Activated CD4-positive, alpha-beta T cell treated with anti-CD3 and anti-CD28 coated beads, Interleukin-2, amount 50 U/mL, for 24 hours (primary cell): ENCODE measurements at regions not wholly inside any gene's neighbourhood (a gene's known extent, or its start where the extent isn't known, plus 50 kb on each side); places are given as distances from the start of the nearest gene placed in this dataset.

Source experiments
- DNase-seq, 2 donors: peaks; one replicate each; pipeline ENCODE4 v3.0.0-alpha.2; 2020; ENCODE audit warnings: low read depth in 1 of 2, low spot score in 1 of 2

GRCh38 chr3:159913712-159914414 is 74.8 kb upstream of the IL12A start:
- DNase-seq: no peak

DNA sequence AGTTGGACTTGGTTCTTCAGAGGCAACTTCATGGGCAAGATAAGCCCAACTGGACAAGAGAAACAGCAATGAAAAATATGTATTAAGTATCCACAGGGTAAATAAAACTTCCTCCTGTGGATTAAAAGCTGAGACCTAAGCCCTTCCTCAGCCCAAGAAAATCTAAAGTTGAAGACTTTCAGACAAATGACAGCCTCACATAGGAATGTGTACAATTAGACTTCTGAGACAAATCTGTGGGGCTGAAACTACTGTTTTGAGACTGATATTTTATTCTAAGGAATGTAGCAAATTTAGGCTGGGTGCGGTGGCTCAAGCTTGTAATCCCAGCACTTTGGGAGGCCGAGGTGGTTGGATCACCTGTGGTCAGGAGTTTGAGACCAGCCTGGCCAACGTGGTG is 74.2 kb upstream of the IL12A start:
- DNase-seq: no peak

DNA sequence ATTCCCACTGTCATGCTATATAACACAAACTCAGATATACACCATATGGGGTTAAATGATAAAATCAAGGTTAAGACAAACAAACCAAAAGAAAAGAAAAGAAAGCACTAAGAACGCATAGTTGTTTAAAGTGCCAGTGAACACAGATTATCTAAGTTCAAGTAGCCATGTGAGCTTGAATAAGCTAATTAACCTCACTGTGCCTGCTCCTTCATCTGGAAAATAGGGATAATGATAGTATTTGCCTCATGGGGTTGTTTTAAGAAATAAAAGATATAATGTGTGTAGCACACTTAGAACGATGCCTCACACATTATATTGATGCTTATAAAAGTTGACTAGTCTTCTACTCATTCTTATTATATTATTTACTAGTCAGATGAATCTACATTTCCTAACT is 72.6 kb upstream of the IL12A start:
- no peak for DNase-seq

DNA sequence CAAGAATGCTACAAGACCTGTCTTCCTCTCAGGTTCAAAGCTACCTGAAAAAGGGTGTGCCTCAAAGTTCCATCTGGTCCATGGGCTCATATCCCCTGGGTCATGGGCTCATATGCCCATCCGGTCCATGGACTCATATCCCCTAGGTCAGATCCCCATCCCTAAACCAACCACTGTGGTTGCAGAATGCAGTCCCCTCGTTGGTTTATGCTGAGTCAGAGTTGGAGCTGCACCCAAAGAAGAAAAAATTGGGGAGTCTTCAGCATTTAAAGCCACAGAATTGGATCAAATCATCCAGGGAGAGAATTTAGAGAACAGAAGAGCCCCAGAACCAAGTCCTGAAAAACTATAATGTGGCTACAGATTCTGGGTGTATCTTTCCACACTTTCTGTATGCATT is 71.5 kb upstream of the IL12A start:
- no peak for DNase-seq

DNA sequence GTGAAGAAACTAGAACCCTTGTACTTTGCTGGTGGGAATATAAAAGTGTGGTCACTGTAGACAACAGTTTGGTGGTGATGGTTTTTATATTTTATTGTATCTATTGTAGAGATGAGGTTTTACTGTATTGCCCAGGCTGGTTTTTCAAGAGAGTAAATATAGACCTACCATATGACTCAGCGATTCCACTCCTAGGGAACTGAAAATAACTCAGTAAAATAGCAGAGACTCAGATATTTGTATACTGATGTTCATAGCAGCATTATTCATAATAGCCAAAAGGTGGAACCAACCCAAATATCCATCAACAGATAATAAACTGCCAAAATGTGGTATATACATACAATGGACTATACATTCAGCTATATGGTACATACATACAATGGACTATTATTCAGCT is 68.8 kb upstream of the IL12A start:
- no peak for DNase-seq

DNA sequence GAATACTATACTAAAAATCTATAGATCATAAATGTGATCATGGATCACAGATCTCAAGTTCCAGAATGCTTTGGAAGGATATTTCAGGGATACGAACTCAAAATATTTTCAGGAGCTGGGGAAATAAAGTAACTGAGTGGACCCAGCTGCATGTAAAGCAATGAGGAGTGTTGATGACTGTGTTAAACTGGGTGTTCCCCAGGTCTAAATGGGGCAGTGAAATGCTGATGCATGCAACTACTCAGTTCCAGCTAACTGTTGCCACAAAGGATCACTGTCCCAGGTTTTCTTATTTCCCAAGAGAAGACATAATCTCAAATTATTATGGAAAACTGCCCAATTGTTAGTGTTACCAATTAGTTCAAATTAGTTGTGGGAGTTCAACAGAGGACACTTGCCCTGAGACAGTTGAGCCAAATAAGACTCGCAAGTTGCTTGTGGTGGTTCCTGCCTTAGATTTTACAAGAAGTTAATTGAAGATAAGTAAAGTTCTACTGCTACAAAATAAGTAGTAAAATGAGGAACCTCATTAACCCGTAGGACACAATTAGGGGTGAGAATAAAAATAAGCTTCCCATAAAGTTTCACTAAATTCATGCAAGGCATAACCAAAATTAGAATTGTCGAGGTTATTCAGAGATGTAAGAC is 66.3 kb upstream of the IL12A start:
- no peak for DNase-seq

- DNase-seq: no peak
These were observed 65.7 kb upstream of the IL12A start for GRCh38 chr3:159922861-159923312.

DNA sequence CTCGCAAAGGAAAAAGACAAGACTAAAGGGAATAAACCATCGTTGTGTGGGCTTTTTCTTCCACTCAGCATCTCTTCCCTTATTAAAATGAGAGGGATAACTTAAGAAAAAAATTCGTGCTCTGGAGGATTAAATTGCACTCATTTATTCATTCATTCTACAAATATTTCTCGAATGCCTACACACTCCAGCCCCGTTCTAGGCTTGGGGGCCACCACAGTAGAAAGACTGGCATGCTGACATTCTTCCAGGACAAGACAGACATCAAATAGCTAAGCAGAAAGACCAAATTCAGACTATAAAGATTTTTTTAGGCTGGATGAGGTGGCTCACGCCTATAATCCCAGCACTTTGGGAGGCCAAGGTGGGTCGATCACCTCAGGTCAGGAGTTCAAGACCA is 65.3 kb upstream of the IL12A start:
- no peak for DNase-seq

GRCh38 chr3:159923956-159924355 is 64.7 kb upstream of the IL12A start:
- no peak for DNase-seq

DNA sequence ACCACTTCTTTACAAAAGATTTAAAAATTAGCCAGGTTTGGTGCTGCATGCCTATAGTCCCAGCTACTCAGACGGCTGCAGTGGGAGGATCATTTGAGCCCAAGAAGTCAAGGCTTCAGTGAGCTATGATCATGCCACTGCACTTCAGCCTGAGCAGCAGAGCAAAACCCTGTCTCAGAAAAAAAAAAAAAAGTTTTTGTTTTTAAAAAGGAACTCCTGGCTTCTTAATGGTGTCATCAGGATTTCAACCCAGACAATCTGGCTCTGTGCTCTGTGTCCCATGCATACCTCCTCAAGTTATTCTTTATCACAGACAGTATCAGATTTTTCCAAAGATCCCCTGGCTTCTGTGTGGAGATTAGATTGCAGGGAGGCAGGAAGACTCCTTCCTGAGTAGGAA is 64.2 kb upstream of the IL12A start:
- no peak for DNase-seq

GRCh38 chr3:159925248-159925647 is 63.4 kb upstream of the IL12A start:
- DNase-seq: no peak

- no peak for DNase-seq
These were observed 62.1 kb upstream of the IL12A start for GRCh38 chr3:159926573-159926972.

GRCh38 chr3:159928071-159928491 is 60.6 kb upstream of the IL12A start:
- DNase-seq: no peak

GRCh38 chr3:159928666-159929065 is 60.0 kb upstream of the IL12A start:
- no peak for DNase-seq

- DNase-seq: no peak
These were observed 59.2 kb upstream of the IL12A start for GRCh38 chr3:159929171-159930141.

DNA sequence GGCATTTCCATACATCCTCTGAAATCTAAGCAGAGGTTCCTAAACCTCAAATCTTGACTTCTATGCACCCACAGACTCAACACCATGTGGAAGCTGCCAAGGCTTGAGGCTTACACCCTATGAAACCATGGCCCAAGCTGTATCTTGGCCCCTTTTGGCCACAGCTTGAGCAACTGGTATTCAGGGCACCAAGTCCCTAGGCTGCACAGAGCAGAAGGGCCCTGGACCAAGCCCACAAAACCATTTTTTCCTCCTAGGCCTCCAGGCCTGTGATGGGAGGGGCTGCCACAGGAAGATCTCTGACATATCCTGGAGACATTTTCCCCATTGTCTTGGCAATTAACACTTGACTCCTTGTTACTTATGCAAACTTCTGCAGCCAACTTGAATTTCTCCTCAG is 54.4 kb upstream of the IL12A start:
- DNase-seq: no peak

- DNase-seq: no peak
These were observed 52.1 kb upstream of the IL12A start for GRCh38 chr3:159936541-159936940.

DNA sequence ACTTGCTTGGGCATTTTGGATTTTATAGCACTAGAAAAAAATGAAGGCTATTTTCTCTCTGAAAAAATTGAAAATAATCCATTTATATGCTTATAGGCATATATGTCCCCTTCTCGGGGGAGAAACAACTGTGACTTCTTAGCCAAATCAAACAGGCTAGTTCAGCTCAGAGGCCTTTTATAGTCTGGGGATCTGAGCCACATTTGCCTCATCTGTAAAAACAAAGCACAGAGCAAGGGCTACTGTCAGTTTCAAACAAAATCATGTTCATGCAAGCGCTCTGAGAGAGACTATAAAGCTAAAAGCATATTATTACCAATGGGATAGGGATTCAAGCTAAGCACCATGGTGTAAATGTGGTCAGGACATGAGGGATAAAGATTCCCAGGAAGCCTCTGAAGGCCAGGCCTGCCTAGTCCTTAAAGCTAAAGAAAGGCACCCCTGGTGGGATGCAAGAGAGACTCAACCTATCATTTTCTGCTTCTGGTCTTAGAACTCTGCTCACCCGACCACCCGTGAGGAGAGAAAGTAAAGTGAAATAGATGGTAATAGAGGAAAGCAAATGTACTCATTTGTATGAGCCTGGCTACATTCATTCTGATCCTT is 51.0 kb upstream of the IL12A start:
- no peak for DNase-seq

DNA sequence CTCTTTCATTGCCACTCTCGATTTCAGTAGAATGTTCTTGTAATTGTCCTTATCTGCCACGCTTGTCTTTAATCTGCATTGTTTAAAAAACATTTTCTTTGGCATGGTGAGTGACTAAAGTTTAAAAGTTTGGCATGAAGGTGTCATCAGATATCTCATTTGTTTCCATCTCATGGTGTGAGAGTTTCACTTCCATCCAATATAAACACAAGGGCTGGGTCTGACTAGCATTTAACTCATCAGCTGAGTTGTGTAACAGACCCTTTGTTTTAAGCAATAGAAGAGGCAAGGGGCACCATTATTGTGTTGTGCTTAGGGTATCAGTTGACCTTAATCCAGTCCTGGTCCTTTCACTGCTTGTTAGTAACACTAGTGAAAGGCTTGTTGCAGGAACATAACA is 49.9 kb upstream of the IL12A start:
- DNase-seq: no peak
